ENCODE measurements at regions not wholly inside any gene's neighbourhood (a gene's known extent, or its start where the extent isn't known, plus 50 kb on each side); places are given as distances from the start of the nearest gene placed in this dataset.

GRCh38 chr2:187934692-187935091 is 357.0 kb upstream of the GULP1 start:
- TF ChIP-seq CTCF (IDR thresholded peaks at IDR 0.05) (no peak), POLR2A (IDR thresholded peaks at IDR 0.05) (no peak)

Measured in testis (tissue), 2 donors.